NCI-H1694 (cell line): ENCODE measurements at regions not wholly inside any gene's neighbourhood (a gene's known extent, or its start where the extent isn't known, plus 50 kb on each side); places are given as distances from the start of the nearest gene placed in this dataset.

Experiments
- DNase-seq: peaks from one replicate; lab custom pipeline; 2025; lab: John Stamatoyannopoulos, UW

GRCh38 chr18:42137693-42138375 lies 182.8 kb downstream of the PIK3C3 start:
- DNase-seq, result no peak

GRCh38 chr18:42141439-42141838 lies 186.4 kb downstream of the PIK3C3 start:
- no peak for DNase-seq

- DNase-seq, result no peak
Measured at GRCh38 chr18:42155024-42155423, 200.0 kb downstream of the PIK3C3 start.

- no peak for DNase-seq
Measured at GRCh38 chr18:42156281-42156680, 201.2 kb downstream of the PIK3C3 start.

GRCh38 chr18:42157420-42157819 lies 202.4 kb downstream of the PIK3C3 start:
- no peak for DNase-seq

GRCh38 chr18:42157878-42158277 lies 202.8 kb downstream of the PIK3C3 start:
- peak; percentile 53 for DNase-seq

GRCh38 chr18:42159146-42159545 lies 204.1 kb downstream of the PIK3C3 start:
- no peak for DNase-seq

GRCh38 chr18:42163321-42163720 lies 208.3 kb downstream of the PIK3C3 start:
- no peak for DNase-seq

GRCh38 chr18:42164556-42164955 lies 209.5 kb downstream of the PIK3C3 start:
- DNase-seq, result no peak

GRCh38 chr18:42165922-42166513 lies 211.0 kb downstream of the PIK3C3 start:
- DNase-seq, result no peak

GRCh38 chr18:42168487-42168886 lies 213.5 kb downstream of the PIK3C3 start:
- no peak for DNase-seq

GRCh38 chr18:42168907-42169306 lies 213.9 kb downstream of the PIK3C3 start:
- DNase-seq, result no peak

GRCh38 chr18:42174909-42175308 lies 219.9 kb downstream of the PIK3C3 start:
- DNase-seq, result no peak

GRCh38 chr18:42176599-42176998 lies 221.6 kb downstream of the PIK3C3 start:
- DNase-seq, result no peak

GRCh38 chr18:42177390-42177789 lies 222.4 kb downstream of the PIK3C3 start:
- DNase-seq, result no peak

GRCh38 chr18:42178376-42179080 lies 223.5 kb downstream of the PIK3C3 start:
- no peak for DNase-seq

GRCh38 chr18:42179542-42180121 lies 224.6 kb downstream of the PIK3C3 start:
- DNase-seq, result no peak

- DNase-seq, result no peak
Measured at GRCh38 chr18:42181474-42181873, 226.4 kb downstream of the PIK3C3 start.

- no peak for DNase-seq
Measured at GRCh38 chr18:42182728-42183700, 228.0 kb downstream of the PIK3C3 start.

- DNase-seq, result no peak
Measured at GRCh38 chr18:42183746-42184145, 228.7 kb downstream of the PIK3C3 start.

GRCh38 chr18:42184685-42185477 lies 229.8 kb downstream of the PIK3C3 start:
- DNase-seq, result no peak
